Thyroid gland (tissue), 4 donors: ENCODE measurements at regions not wholly inside any gene's neighbourhood (a gene's known extent, or its start where the extent isn't known, plus 50 kb on each side); places are given as distances from the start of the nearest gene placed in this dataset.

Experiments
- DNase-seq, 2 donors: peaks; one replicate each; pipeline ENCODE4 v3.0.0-alpha.2; 2019
- H3K27ac ChIP-seq, 3 donors: fragments of 200-600 bp; sonication (generic); 1 replicate in 2 of 3; 2 replicates in 1 of 3; pipeline ENCODE4 v1.5.1; 2016 to 2019; ENCODE audit warnings: mild to moderate bottlenecking in 1 of 3, moderate library complexity in 1 of 3
- H3K27me3 ChIP-seq: fragments of 200-600 bp; sonication (generic); one replicate; pipeline ENCODE4 v1.5.1; 2019
- H3K36me3 ChIP-seq, 2 donors: fragments of 200-600 bp; sonication (generic); one replicate each; pipeline ENCODE4 v1.5.1; 2016 to 2019
- H3K4me1 ChIP-seq, 2 donors: fragments of 200-600 bp; sonication (generic); one replicate each; pipeline ENCODE4 v1.5.1; 2017 to 2019
- H3K4me3 ChIP-seq, 3 donors: fragments of 200-600 bp; sonication (generic); replicated peaks in 1 of 3; 1 replicate in 2 of 3; 2 replicates in 1 of 3; pipeline ENCODE4 v1.5.1; 2016; ENCODE audit warnings: mild to moderate bottlenecking in 1 of 3
- H3K9me3 ChIP-seq: fragments of 200-600 bp; sonication (generic); one replicate; pipeline ENCODE4 v1.5.1; 2017
- CTCF ChIP-seq, 6 experiments: fragments of 200-600 bp in 3 of 6; fragments of 450-650 bp in 3 of 6; sonication (generic) in 3 of 6; IDR thresholded peaks; one replicate each; pipeline ENCODE4 v1.5.1; 2016 to 2019; ENCODE audit warnings: antibody characterized with exemption in 6 of 6, mild to moderate bottlenecking in 2 of 6, inconsistent platforms in 1 of 6, moderate library complexity in 1 of 6
- POLR2A ChIP-seq, 2 donors: fragments of 450-650 bp; IDR thresholded peaks; one replicate each; pipeline ENCODE4 v1.6.1; 2017; ENCODE audit warnings: antibody characterized with exemption in 2 of 2, mild to moderate bottlenecking in 2 of 2, moderate library complexity in 1 of 2
- WGBS, 2 donors: methylation state at CpG; one replicate each; pipeline ENCODE4 v1.1.5; 2017; 5-methylcytosine and 5-hydroxymethylcytosine counted together
- intact Hi-C: fragments of 100-400 bp; cut with DNase I; formaldehyde crosslinking; loops from one replicate; pipeline ENCODE4 v1.15.1; 2023

- Histone ChIP-seq H3K4me3 (no peak overlapping the region), H3K9me3 (no peaks in the 10 kb centered on the region), H3K27ac (no peak overlapping the region), H3K36me3 (no peaks in the 10 kb centered on the region), H3K4me1 (no peaks in the 10 kb centered on the region), H3K27me3 (no peaks in the 10 kb centered on the region)
- 75 to 80% methylated on average over 9 of the region's 9 CpGs for WGBS, 2 donors
- intact Hi-C loops = no loop called here
- no peak for DNase-seq
- TF ChIP-seq POLR2A (IDR thresholded peaks at IDR 0.05) (no peak), CTCF (IDR thresholded peaks at IDR 0.05) (no peak)
Observed at GRCh38 chr4:10983885-10984640, 299.5 kb upstream of the CLNK start.

DNA sequence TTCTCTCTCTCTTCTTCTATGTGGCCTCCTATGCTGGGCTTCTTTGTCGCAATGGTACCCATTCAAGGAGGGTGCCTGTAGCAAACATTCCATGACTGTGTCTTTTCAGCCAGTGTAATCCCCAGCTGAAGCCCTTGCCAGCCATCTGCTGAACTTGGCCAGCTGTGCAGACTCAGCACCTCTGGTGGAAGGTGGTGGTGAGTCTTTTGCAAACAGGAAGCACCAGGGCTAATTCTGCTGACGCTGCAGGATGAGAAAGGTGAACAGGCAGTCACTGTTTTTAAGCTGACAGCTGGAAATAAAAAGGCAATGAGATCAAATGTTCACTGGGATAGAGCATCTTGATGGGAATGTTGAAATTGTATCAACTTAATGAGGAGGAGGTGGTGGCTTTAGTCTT lies 298.7 kb upstream of the CLNK start:
- TF ChIP-seq POLR2A (IDR thresholded peaks at IDR 0.05) = no peak
- TF ChIP-seq CTCF (IDR thresholded peaks at IDR 0.05) = no peak
- intact Hi-C loops = no loop called here
- no peak overlapping the region for H3K27ac ChIP-seq
- peak in 1 of 2 donors; percentile 1 for DNase-seq
- H3K4me1 ChIP-seq = no peaks in the 10 kb centered on the region
- H3K36me3 ChIP-seq = no peaks in the 10 kb centered on the region
- 38 to 44% methylated on average over 2 of the region's 2 CpGs for WGBS, 2 donors
- no peaks in the 10 kb centered on the region for H3K27me3 ChIP-seq
- no peak overlapping the region for H3K4me3 ChIP-seq
- no peaks in the 10 kb centered on the region for H3K9me3 ChIP-seq

- no peak overlapping the region for H3K4me3 ChIP-seq
- 22 to 31% methylated on average over 2 of the region's 2 CpGs for WGBS, 2 donors
- intact Hi-C loops = no loop called here
Observed at GRCh38 chr4:10982305-10982704, 297.7 kb upstream of the CLNK start.

DNA sequence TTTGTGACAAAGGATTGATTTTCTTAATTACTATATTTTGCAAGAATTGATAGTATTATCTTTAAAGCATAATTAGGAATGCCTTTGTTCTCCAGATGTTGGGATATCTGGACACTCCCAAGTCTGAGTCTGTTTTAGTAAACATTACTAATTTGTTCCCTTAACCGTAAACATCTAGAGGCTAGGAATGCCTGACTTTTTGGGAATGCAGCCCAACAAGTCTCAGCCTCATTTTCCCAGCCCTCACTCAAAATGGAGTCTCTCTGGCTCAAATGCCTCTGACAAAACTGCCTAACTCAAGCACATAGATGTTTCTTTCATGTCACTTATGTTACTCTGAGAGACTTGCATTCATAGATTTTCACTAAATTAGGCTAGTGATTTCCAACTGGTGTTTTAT lies 297.0 kb upstream of the CLNK start:
- Histone ChIP-seq H3K4me1 (no peaks in the 10 kb centered on the region), H3K27ac (no peak overlapping the region), H3K36me3 (no peaks in the 10 kb centered on the region), H3K4me3 (no peak overlapping the region), H3K27me3 (no peaks in the 10 kb centered on the region), H3K9me3 (no peaks in the 10 kb centered on the region)
- TF ChIP-seq POLR2A (IDR thresholded peaks at IDR 0.05) (no peak), CTCF (IDR thresholded peaks at IDR 0.05) (no peak)
- DNase-seq = no peak
- intact Hi-C loops = no loop called here
- WGBS, 2 donors = 48 to 73% methylated on average over 1 of the region's 1 CpG

More at GRCh38 chr4:10982305-10982704, 297.7 kb upstream of the CLNK start:
- Histone ChIP-seq H3K9me3 (no peaks in the 10 kb centered on the region), H3K27ac (no peak overlapping the region), H3K4me1 (no peaks in the 10 kb centered on the region), H3K36me3 (no peaks in the 10 kb centered on the region), H3K27me3 (no peaks in the 10 kb centered on the region)
- TF ChIP-seq POLR2A (IDR thresholded peaks at IDR 0.05) (no peak), CTCF (IDR thresholded peaks at IDR 0.05) (no peak)
- no peak for DNase-seq

- TF ChIP-seq CTCF (IDR thresholded peaks at IDR 0.05) = no peak
- TF ChIP-seq POLR2A (IDR thresholded peaks at IDR 0.05) = no peak
- H3K4me1 ChIP-seq = no peaks in the 10 kb centered on the region
- intact Hi-C loops = no loop called here
- no peak for DNase-seq
- H3K36me3 ChIP-seq = no peaks in the 10 kb centered on the region
- WGBS, 2 donors = 80 to 81% methylated on average over 5 of the region's 5 CpGs
- H3K27ac ChIP-seq = no peak overlapping the region
- H3K9me3 ChIP-seq = no peaks in the 10 kb centered on the region
- no peaks in the 10 kb centered on the region for H3K27me3 ChIP-seq
- H3K4me3 ChIP-seq = no peak overlapping the region
Observed at GRCh38 chr4:10981096-10981495, 296.5 kb upstream of the CLNK start.
